HG03135 (cell line): ENCODE measurements at regions not wholly inside any gene's neighbourhood (a gene's known extent, or its start where the extent isn't known, plus 50 kb on each side); places are given as distances from the start of the nearest gene placed in this dataset.
"Not testable (repeated sequence)": the region's sequence is repeated elsewhere in the genome, so short reads cannot be mapped to it uniquely, and the experiment has no call there.

Source experiments
- ATAC-seq: cut with Tn5 transposase; IDR thresholded peaks from one replicate; pipeline ENCODE4 v1.9.1; 2021; ENCODE audit warnings: mild to moderate bottlenecking, moderate library complexity; ENCODE audit not compliant: unreplicated experiment

GRCh38 chr7:17437586-17437985 lies 139.1 kb downstream of the AHR start:
- ATAC-seq: no peak

- not testable (repeated sequence) for ATAC-seq
These were observed 141.8 kb downstream of the AHR start for GRCh38 chr7:17440025-17440784.

- no peak for ATAC-seq
These were observed 142.4 kb downstream of the AHR start for GRCh38 chr7:17440831-17441230.

GRCh38 chr7:17441557-17441956 lies 143.1 kb downstream of the AHR start:
- ATAC-seq: no peak

GRCh38 chr7:17444151-17444550 lies 145.7 kb downstream of the AHR start:
- ATAC-seq: no peak

- no peak for ATAC-seq
These were observed 146.2 kb downstream of the AHR start for GRCh38 chr7:17444673-17445072.

GRCh38 chr7:17446340-17446739 lies 147.9 kb downstream of the AHR start:
- no peak for ATAC-seq

- ATAC-seq: no peak
These were observed 149.5 kb downstream of the AHR start for GRCh38 chr7:17447728-17448478.

GRCh38 chr7:17448479-17449423 lies 150.3 kb downstream of the AHR start:
- no peak for ATAC-seq

- ATAC-seq: no peak
These were observed 158.1 kb downstream of the AHR start for GRCh38 chr7:17456541-17456940.

GRCh38 chr7:17460001-17460400 lies 161.5 kb downstream of the AHR start:
- ATAC-seq: no peak

GRCh38 chr7:17460665-17461064 lies 162.2 kb downstream of the AHR start:
- ATAC-seq: no peak

GRCh38 chr7:17462131-17462631 lies 163.7 kb downstream of the AHR start:
- ATAC-seq: no peak

- ATAC-seq: no peak
These were observed 165.1 kb downstream of the AHR start for GRCh38 chr7:17463511-17464085.

GRCh38 chr7:17466216-17466615 lies 167.8 kb downstream of the AHR start:
- ATAC-seq: no peak

GRCh38 chr7:17467386-17467945 lies 169.0 kb downstream of the AHR start:
- ATAC-seq: no peak

- no peak for ATAC-seq
These were observed 172.9 kb downstream of the AHR start for GRCh38 chr7:17471325-17471724.

- ATAC-seq: no peak
These were observed 174.1 kb downstream of the AHR start for GRCh38 chr7:17472518-17472917.

GRCh38 chr7:17472939-17473338 lies 174.5 kb downstream of the AHR start:
- no peak for ATAC-seq

- no peak for ATAC-seq
These were observed 176.4 kb downstream of the AHR start for GRCh38 chr7:17474724-17475344.
